H1 (cell line): ENCODE measurements at regions not wholly inside any gene's neighbourhood (a gene's known extent, or its start where the extent isn't known, plus 50 kb on each side); places are given as distances from the start of the nearest gene placed in this dataset.

ENCODE experiments used
- BACH1 ChIP-seq: IDR thresholded peaks from 2 replicates; pipeline ENCODE4 v1.6.1; 2012; ENCODE audit warnings: low read length, improper control_type of control experiment
- CHD1 ChIP-seq: IDR thresholded peaks from 2 replicates; pipeline ENCODE4 v1.6.1; 2012; ENCODE audit warnings: low read depth, low read length, improper control_type of control experiment
- EGR1 ChIP-seq: IDR thresholded peaks from 2 replicates; pipeline ENCODE4 v1.6.1; 2011; ENCODE audit warnings: low read depth, low read length, borderline replicate concordance
- POLR2A ChIP-seq, 2 experiments: IDR thresholded peaks; 1 replicate in 1 of 2; 2 replicates in 1 of 2; pipeline ENCODE4 v1.6.1; 2011; ENCODE audit warnings: low read depth in 2 of 2, low read length in 2 of 2, mild to moderate bottlenecking in 2 of 2; ENCODE audit errors: control extremely low read depth in 1 of 2
- RNF2 ChIP-seq: fragments of 200-900, 300-1000 bp; sonication (generic); IDR thresholded peaks from 2 replicates; pipeline ENCODE4 v1.7.1; 2016; ENCODE audit warnings: borderline replicate concordance, low read depth, mild to moderate bottlenecking, antibody characterized with exemption, low read length; ENCODE audit not compliant: poor library complexity, severe bottlenecking; ENCODE audit errors: missing control alignments
- SP1 ChIP-seq: IDR thresholded peaks from 2 replicates; pipeline ENCODE4 v1.6.1; 2011; ENCODE audit warnings: low read depth, low read length
- SP4 ChIP-seq: IDR thresholded peaks from 2 replicates; pipeline ENCODE4 v1.6.1; 2012; ENCODE audit warnings: low read length, inconsistent platforms
- SRF ChIP-seq: IDR thresholded peaks from 2 replicates; pipeline ENCODE4 v1.6.1; 2011; ENCODE audit warnings: mild to moderate bottlenecking, low read depth, low read length, moderate library complexity
- SUZ12 ChIP-seq: fragments of 200-600 bp; sonication (generic); IDR thresholded peaks from 2 replicates; pipeline ENCODE4 v1.6.1; 2012; ENCODE audit warnings: mild to moderate bottlenecking, inconsistent platforms, low read length, moderate library complexity, mixed read lengths
- TAF1 ChIP-seq: IDR thresholded peaks from 2 replicates; pipeline ENCODE4 v1.6.1; 2011; ENCODE audit warnings: mild to moderate bottlenecking, low read depth, low read length
- TBP ChIP-seq: IDR thresholded peaks from 2 replicates; pipeline ENCODE4 v1.6.1; 2011; ENCODE audit warnings: low read depth, low read length, improper control_type of control experiment
- TCF12 ChIP-seq: IDR thresholded peaks from 2 replicates; pipeline ENCODE4 v1.6.1; 2011; ENCODE audit warnings: low read depth, mild to moderate bottlenecking, low read length
- TEAD4 ChIP-seq: IDR thresholded peaks from 2 replicates; pipeline ENCODE4 v1.6.1; 2012; ENCODE audit warnings: low read depth, low read length, inconsistent platforms, mixed read lengths
- TF ChIP-seq, protein P1 (sequence below): IDR thresholded peaks from 2 replicates; pipeline ENCODE4 v1.6.1; 2011; ENCODE audit warnings: low read length, improper control_type of control experiment
- TF ChIP-seq, protein P2 (sequence below): IDR thresholded peaks from 2 replicates; pipeline ENCODE4 v1.6.1; 2012; ENCODE audit warnings: inconsistent platforms

DNA sequence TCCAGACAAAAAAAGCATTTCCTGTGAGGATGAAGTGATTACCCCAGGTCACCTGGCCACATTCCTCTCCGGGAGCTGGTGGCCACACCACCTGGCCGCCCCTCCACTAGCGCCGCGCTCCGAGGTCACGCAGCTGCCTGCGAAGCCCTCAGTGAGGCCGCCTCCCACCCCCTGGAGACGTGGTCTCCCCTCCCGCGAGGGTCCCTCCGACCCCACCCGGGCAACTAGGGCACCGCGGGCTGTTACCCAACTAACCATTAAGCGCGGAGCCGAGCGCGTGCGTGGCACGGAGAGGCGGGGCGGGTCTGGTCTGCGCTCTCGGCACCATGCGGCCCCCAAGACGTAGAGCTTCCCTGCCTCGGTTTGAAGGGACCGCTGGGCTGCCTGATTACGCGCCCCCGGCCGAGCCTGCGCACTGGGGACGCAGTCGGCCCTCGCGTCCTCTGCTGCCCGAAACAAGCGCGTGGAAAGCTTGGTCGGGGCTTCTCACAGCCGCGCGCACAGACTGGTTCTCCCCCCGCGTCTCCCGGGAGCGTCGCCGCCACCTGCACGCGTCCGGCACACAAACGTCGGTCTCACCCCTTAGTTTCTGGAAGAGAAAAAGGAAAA, 106.5 kb downstream of the SLC16A1 start (continued):
- TF ChIP-seq RNF2 = peak; percentile 52
- no peak for TF ChIP-seq SP1
- peak; percentile 17; the same call in 1 of the 2 replicates for TF ChIP-seq BACH1
- TF ChIP-seq, protein P1, sequence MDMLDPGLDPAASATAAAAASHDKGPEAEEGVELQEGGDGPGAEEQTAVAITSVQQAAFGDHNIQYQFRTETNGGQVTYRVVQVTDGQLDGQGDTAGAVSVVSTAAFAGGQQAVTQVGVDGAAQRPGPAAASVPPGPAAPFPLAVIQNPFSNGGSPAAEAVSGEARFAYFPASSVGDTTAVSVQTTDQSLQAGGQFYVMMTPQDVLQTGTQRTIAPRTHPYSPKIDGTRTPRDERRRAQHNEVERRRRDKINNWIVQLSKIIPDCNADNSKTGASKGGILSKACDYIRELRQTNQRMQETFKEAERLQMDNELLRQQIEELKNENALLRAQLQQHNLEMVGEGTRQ = peak; percentile 29; the same call in 1 of the 2 replicates
- TF ChIP-seq SP4 = no peak
- no peak for TF ChIP-seq SUZ12
- TF ChIP-seq TCF12 = 0 out of 2 replicates have a peak, but pooled peaks have one; percentile 67
- no peak for TF ChIP-seq SRF
- TF ChIP-seq POLR2A (IDR thresholded peaks at IDR 0.05; ENCODE audit: control extremely low read depth in 1 of 2, low read depth in 2 of 2, low read length in 2 of 2) = no peak; a peak in 1 of 3 replicates
- 0 out of 2 replicates have a peak, but pooled peaks have one; percentile 31 for TF ChIP-seq TAF1
- no peak for TF ChIP-seq CHD1
- TF ChIP-seq TBP = no peak
- 0 out of 2 replicates have a peak, but pooled peaks have one; percentile 13 for TF ChIP-seq TEAD4
- TF ChIP-seq EGR1 = no peak
- TF ChIP-seq, protein P2, sequence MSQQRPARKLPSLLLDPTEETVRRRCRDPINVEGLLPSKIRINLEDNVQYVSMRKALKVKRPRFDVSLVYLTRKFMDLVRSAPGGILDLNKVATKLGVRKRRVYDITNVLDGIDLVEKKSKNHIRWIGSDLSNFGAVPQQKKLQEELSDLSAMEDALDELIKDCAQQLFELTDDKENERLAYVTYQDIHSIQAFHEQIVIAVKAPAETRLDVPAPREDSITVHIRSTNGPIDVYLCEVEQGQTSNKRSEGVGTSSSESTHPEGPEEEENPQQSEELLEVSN = peak; percentile 96
- TF ChIP-seq, all 59 proteins: peak for 12
